Testis (tissue), 2 donors: ENCODE measurements at regions not wholly inside any gene's neighbourhood (a gene's known extent, or its start where the extent isn't known, plus 50 kb on each side); places are given as distances from the start of the nearest gene placed in this dataset.

Experiments
- DNase-seq: peaks from one replicate; pipeline ENCODE4 v3.0.0-alpha.2; 2019
- H3K27ac ChIP-seq, 2 donors: fragments of 200-600 bp; sonication (generic); one replicate each; pipeline ENCODE4 v1.5.1; 2019
- H3K27me3 ChIP-seq: fragments of 200-600 bp; sonication (generic); one replicate; pipeline ENCODE4 v1.5.1; 2019
- H3K36me3 ChIP-seq: fragments of 200-600 bp; sonication (generic); one replicate; pipeline ENCODE4 v1.5.1; 2017; ENCODE audit warnings: low read depth; ENCODE audit errors: missing control alignments
- H3K4me1 ChIP-seq: fragments of 200-600 bp; sonication (generic); one replicate; pipeline ENCODE4 v1.5.1; 2019
- H3K4me3 ChIP-seq, 2 donors: fragments of 200-600 bp; sonication (generic); one replicate each; pipeline ENCODE4 v1.5.1; 2017 to 2019
- H3K9me3 ChIP-seq: fragments of 200-600 bp; sonication (generic); one replicate; pipeline ENCODE4 v1.5.1; 2017
- CTCF ChIP-seq, 3 experiments: fragments of 450-650 bp in 2 of 3; fragments of 200-600 bp in 1 of 3; sonication (generic) in 1 of 3; IDR thresholded peaks; one replicate each; pipeline ENCODE4 v1.5.1; 2016 to 2019; ENCODE audit warnings: antibody characterized with exemption in 3 of 3, mild to moderate bottlenecking in 2 of 3, moderate library complexity in 1 of 3
- POLR2A ChIP-seq: fragments of 450-650 bp; IDR thresholded peaks from one replicate; pipeline ENCODE4 v1.6.1; 2017; ENCODE audit warnings: antibody characterized with exemption, mild to moderate bottlenecking, moderate library complexity
- WGBS, 2 donors: methylation state at CpG; one replicate each; pipeline ENCODE4 v1.1.5; 2018; 5-methylcytosine and 5-hydroxymethylcytosine counted together
- intact Hi-C: fragments of 100-400 bp; cut with DNase I; formaldehyde crosslinking; loops from one replicate; pipeline ENCODE4 v1.15.1; 2023; ENCODE audit warnings: low total_unique reads

GRCh38 chr22:45071618-45072017, 61.8 kb upstream of the PHF21B start:
- H3K4me1 ChIP-seq: no peaks in the 10 kb centered on the region
- no peaks in the 10 kb centered on the region for H3K9me3 ChIP-seq
- TF ChIP-seq CTCF (IDR thresholded peaks at IDR 0.05): no peak
- TF ChIP-seq POLR2A: no peak
- H3K27ac ChIP-seq: no peak overlapping the region
- DNase-seq: no peak
- intact Hi-C loops: no loop called here
- no peaks in the 10 kb centered on the region for H3K27me3 ChIP-seq
- 63 to 64% methylated on average over 5 to 9 of the region's 9 CpGs for WGBS, 2 donors
- no peak overlapping the region for H3K4me3 ChIP-seq
- no peaks in the 10 kb centered on the region for H3K36me3 ChIP-seq

GRCh38 chr22:45072322-45072903, 62.6 kb upstream of the PHF21B start:
- H3K27me3 ChIP-seq: no peaks in the 10 kb centered on the region

GRCh38 chr22:45073064-45073463, 63.3 kb upstream of the PHF21B start:
- no peaks in the 10 kb centered on the region for H3K9me3 ChIP-seq
- H3K4me3 ChIP-seq: no peak overlapping the region
- no peaks in the 10 kb centered on the region for H3K27me3 ChIP-seq
- H3K4me1 ChIP-seq: no peaks in the 10 kb centered on the region
- WGBS, 2 donors: 75 to 93% methylated on average over 5 of the region's 5 CpGs
- H3K27ac ChIP-seq: no peak overlapping the region
- TF ChIP-seq CTCF (IDR thresholded peaks at IDR 0.05): no peak
- no peak for TF ChIP-seq POLR2A
- no peak for DNase-seq
- H3K36me3 ChIP-seq: no peaks in the 10 kb centered on the region
- intact Hi-C loops: no loop called here

More at GRCh38 chr22:45072322-45072903, 62.6 kb upstream of the PHF21B start:
- no peak overlapping the region for H3K4me3 ChIP-seq
- DNase-seq: no peak
- no peaks in the 10 kb centered on the region for H3K9me3 ChIP-seq
- intact Hi-C loops: no loop called here
- 49 to 50% methylated on average over 17 of the region's 17 CpGs for WGBS, 2 donors
- no peak overlapping the region for H3K27ac ChIP-seq
- no peak for TF ChIP-seq CTCF (IDR thresholded peaks at IDR 0.05)
- no peak for TF ChIP-seq POLR2A
- H3K36me3 ChIP-seq: no peaks in the 10 kb centered on the region
- H3K4me1 ChIP-seq: no peaks in the 10 kb centered on the region

GRCh38 chr22:45077286-45077685, 67.5 kb upstream of the PHF21B start:
- Histone ChIP-seq H3K27me3 (no peaks in the 10 kb centered on the region), H3K9me3 (no peaks in the 10 kb centered on the region), H3K27ac (no peak overlapping the region), H3K4me3 (no peak overlapping the region), H3K4me1 (no peaks in the 10 kb centered on the region), H3K36me3 (no peaks in the 10 kb centered on the region)
- WGBS, 2 donors: 62 to 74% methylated on average over 11 to 14 of the region's 14 CpGs
- DNase-seq: no peak
- no peak for TF ChIP-seq CTCF (IDR thresholded peaks at IDR 0.05)
- intact Hi-C loops: no loop called here

GRCh38 chr22:45077826-45078334, 68.1 kb upstream of the PHF21B start:
- WGBS, 2 donors: 38 to 48% methylated on average over 15 to 25 of the region's 25 CpGs
- Histone ChIP-seq H3K4me3 (no peak overlapping the region), H3K27me3 (no peaks in the 10 kb centered on the region)

More at GRCh38 chr22:45077826-45078334, 68.1 kb upstream of the PHF21B start:
- intact Hi-C loops: no loop called here
- no peaks in the 10 kb centered on the region for H3K9me3 ChIP-seq
- no peaks in the 10 kb centered on the region for H3K36me3 ChIP-seq
- H3K4me1 ChIP-seq: no peaks in the 10 kb centered on the region
- no peak for DNase-seq
- H3K27ac ChIP-seq: no peak overlapping the region
- TF ChIP-seq POLR2A (no peak), CTCF (IDR thresholded peaks at IDR 0.05) (no peak)
